HepG2 (cell line): ENCODE measurements at regions not wholly inside any gene's neighbourhood (a gene's known extent, or its start where the extent isn't known, plus 50 kb on each side); places are given as distances from the start of the nearest gene placed in this dataset.

ENCODE experiments used
- ATAC-seq: fragments of 200-7000 bp; cut with Tn5 transposase; 3 replicates; pipeline ENCODE4 v1.9.1; 2020; ENCODE audit warnings: mild to moderate bottlenecking, moderate library complexity
- BruUV-seq: library from RNA; stranded (reverse); fragments of 400-500 nt; replicated peaks from 2 replicates; lab custom pipeline; 2021; lab: Mats Ljungman, UMichigan
- CTCF ChIA-PET: fragments of 300-600 bp; formaldehyde crosslinking; extraction: SDS; loops from one replicate; lab custom pipeline; 2021; ENCODE audit warnings: low total read pairs, inconsistent platforms, low intra/inter-chr PET ratio; lab: Yijun Ruan, JAX
- POLR2A ChIA-PET: fragments of 350-600 bp; sonication (Branson Sonifier 250); formaldehyde crosslinking; loops from one replicate; lab custom pipeline; 2020; ENCODE audit warnings: antibody characterized with exemption, inconsistent platforms; lab: Yijun Ruan, JAX
- DNase-seq: peaks from one replicate; pipeline ENCODE4 v3.0.0-alpha.2; 2015; ENCODE audit warnings: low spot score
- FAIRE-seq: peaks from 3 replicates; lab custom pipeline; 2011; peaks lifted over from hg19 to GRCh38; lab: Jason Lieb, UNC
- H2AFZ ChIP-seq: one replicate; pipeline ENCODE4 v1.6.1; 2011; ENCODE audit warnings: low read length, inconsistent platforms
- H3K27ac ChIP-seq: fragments of 300-600 bp; 3 replicates; pipeline ENCODE4 v1.8.0; 2011; ENCODE audit warnings: mixed run types, mild to moderate bottlenecking, mixed read lengths, low read length, inconsistent platforms; ENCODE audit not compliant: insufficient read depth; ENCODE audit errors: extremely low read length
- H3K27me3 ChIP-seq, 2 experiments: fragments of 200-600 bp in 1 of 2; 2 replicates in 1 of 2; 3 replicates in 1 of 2; pipeline versions ENCODE4 v1.6.0 to v1.8.0; 2011; ENCODE audit warnings: low read length in 2 of 2, mild to moderate bottlenecking in 2 of 2, moderate library complexity in 2 of 2, inconsistent platforms in 1 of 2; ENCODE audit not compliant: insufficient read depth in 2 of 2, control insufficient read depth in 1 of 2
- H3K36me3 ChIP-seq, 2 experiments: fragments of 200-600 bp in 1 of 2; replicated peaks in 1 of 2; 2 replicates in 1 of 2; 3 replicates in 1 of 2; pipeline versions ENCODE4 v1.5.1 to v1.8.0; 2011; ENCODE audit warnings: low read length in 2 of 2, inconsistent platforms in 1 of 2; ENCODE audit not compliant: insufficient read depth in 2 of 2, control insufficient read depth in 1 of 2
- H3K4me1 ChIP-seq: 2 replicates; pipeline ENCODE4 v1.5.1; 2012; ENCODE audit warnings: low read length, inconsistent platforms; ENCODE audit not compliant: insufficient read depth
- H3K4me2 ChIP-seq: 2 replicates; pipeline ENCODE4 v1.6.0; 2011; ENCODE audit warnings: low read depth, low read length, inconsistent platforms
- H3K4me3 ChIP-seq, 3 experiments: fragments of 200-600 bp in 1 of 3; sonication (generic), shearing (Covaris generic) in 1 of 3; replicated peaks in 1 of 3; 2 replicates each; pipeline ENCODE4 v1.5.1; 2011 to 2016; ENCODE audit warnings: low read length in 3 of 3, inconsistent platforms in 2 of 3, low read depth in 2 of 3, mild to moderate bottlenecking in 2 of 3, control low read depth in 1 of 3, mixed read lengths in 1 of 3; ENCODE audit not compliant: insufficient read depth in 1 of 3
- H3K79me2 ChIP-seq: one replicate; pipeline ENCODE4 v1.6.1; 2011; ENCODE audit warnings: low read length, inconsistent platforms; ENCODE audit not compliant: insufficient read depth
- H3K9ac ChIP-seq: 2 replicates; pipeline ENCODE4 v1.6.0; 2011; ENCODE audit warnings: mild to moderate bottlenecking, low read depth, low read length, inconsistent platforms; ENCODE audit not compliant: insufficient read depth
- H3K9me3 ChIP-seq: 2 replicates; pipeline ENCODE4 v1.5.1; 2012; ENCODE audit warnings: mild to moderate bottlenecking, low read length
- H4K20me1 ChIP-seq: 2 replicates; pipeline ENCODE4 v1.6.0; 2011; ENCODE audit warnings: inconsistent platforms, mild to moderate bottlenecking, low read length, moderate library complexity; ENCODE audit not compliant: insufficient read depth
- ATF2 ChIP-seq: sonication (generic); formaldehyde crosslinking; IDR thresholded peaks from 2 replicates; pipeline ENCODE4 v1.4.0; 2020; ENCODE audit warnings: missing genetic modification reagents
- BCLAF1 ChIP-seq: fragments of 450-650 bp; IDR thresholded peaks from 2 replicates; pipeline ENCODE4 v1.6.1; 2017; ENCODE audit warnings: mild to moderate bottlenecking
- DBP ChIP-seq: sonication (generic); formaldehyde crosslinking; IDR thresholded peaks from 2 replicates; pipeline ENCODE4 v1.4.0; 2020; ENCODE audit warnings: missing genetic modification reagents; ENCODE audit errors: not compliant biosample characterization
- FOXO4 ChIP-seq: sonication (generic); formaldehyde crosslinking; conservative IDR thresholded peaks from 2 replicates; pipeline ENCODE4 v1.8.1; 2023; ENCODE audit warnings: missing genetic modification reagents
- KLF6 ChIP-seq: IDR thresholded peaks from 2 replicates; pipeline ENCODE4 v1.8.0; 2016; ENCODE audit warnings: missing biosample characterization, missing genetic modification reagents
- MEF2D ChIP-seq: sonication (generic); formaldehyde crosslinking; IDR thresholded peaks from 2 replicates; pipeline ENCODE4 v1.5.1; 2020; ENCODE audit warnings: mild to moderate bottlenecking, missing genetic modification reagents
- RELA ChIP-seq: sonication (generic); formaldehyde crosslinking; IDR thresholded peaks from 2 replicates; pipeline ENCODE4 v1.4.0; 2020; ENCODE audit warnings: missing genetic modification reagents
- SMARCC2 ChIP-seq: fragments of 450-650 bp; IDR thresholded peaks from 2 replicates; pipeline ENCODE4 v1.6.1; 2017; ENCODE audit warnings: antibody characterized with exemption, mild to moderate bottlenecking
- SP4 ChIP-seq: sonication (generic); formaldehyde crosslinking; IDR thresholded peaks from 2 replicates; pipeline ENCODE4 v1.8.1; 2023; ENCODE audit warnings: mild to moderate bottlenecking, missing genetic modification reagents
- ZFP41 ChIP-seq: sonication (generic); formaldehyde crosslinking; IDR thresholded peaks from 2 replicates; pipeline ENCODE4 v1.4.0; 2020; ENCODE audit warnings: mild to moderate bottlenecking, missing genetic modification reagents, borderline replicate concordance
- ZHX2 ChIP-seq, 2 experiments: sonication (generic) in 1 of 2; formaldehyde crosslinking in 1 of 2; IDR thresholded peaks; 2 replicates each; pipeline versions ENCODE4 v1.6.1 to v1.9.0; 2014 to 2022; ENCODE audit warnings: antibody characterized with exemption in 1 of 2, borderline replicate concordance in 1 of 2, inconsistent platforms in 1 of 2, low read depth in 1 of 2, missing genetic modification reagents in 1 of 2
- ZNF432 ChIP-seq: sonication (generic); formaldehyde crosslinking; IDR thresholded peaks from 2 replicates; pipeline ENCODE4 v1.5.0; 2020; ENCODE audit warnings: missing genetic modification reagents, mild to moderate bottlenecking, borderline replicate concordance
- WGBS: methylation state at CpG from one replicate; pipeline ENCODE4 v1.1.6; 2017; ENCODE audit warnings: low lambda C conversion rate; 5-methylcytosine and 5-hydroxymethylcytosine counted together
- in situ Hi-C: cut with HindIII; loops from 2 replicates; pipeline ENCODE4 v1.10.0; 2017; ENCODE audit warnings: low pct_unique_long_range_greater_than_20kb; ENCODE audit not compliant: extremely low pct_ligation_motif_present
- intact Hi-C: fragments of 100-400 bp; cut with micrococcal nuclease; formaldehyde crosslinking; loops from one replicate; pipeline ENCODE4 v1.10.0; 2022; ENCODE audit not compliant: unreplicated experiment

- WGBS, result 7% methylated on average over 2 of the region's 2 CpGs
- CTCF ChIA-PET, result no interaction called here
- ATAC-seq, result no peak
- no peak for TF ChIP-seq BCLAF1
- TF ChIP-seq DBP, result no peak
- no peak for TF ChIP-seq MEF2D (CRISPR knock-in tag)
- no peak for TF ChIP-seq KLF6 (CRISPR knock-in tag)
- TF ChIP-seq ZHX2 (IDR thresholded peaks at IDR 0.05; ENCODE audit: low read depth), result no peak
- no peak for TF ChIP-seq ZHX2 (CRISPR knock-in tag; IDR thresholded peaks at IDR 0.05; ENCODE audit: borderline replicate concordance)
- TF ChIP-seq ZNF432, result no peak
- TF ChIP-seq FOXO4, result no peak
- no peak for TF ChIP-seq RELA (CRISPR knock-in tag)
- TF ChIP-seq ATF2, result no peak
- TF ChIP-seq SMARCC2, result no peak
- no peak for TF ChIP-seq ZFP41 (CRISPR knock-in tag)
- no peak for TF ChIP-seq SP4 (CRISPR knock-in tag)
These were observed 506.2 kb downstream of the GABRG2 start for GRCh38 chr5:162573758-162574157.

More at GRCh38 chr5:162573758-162574157, 506.2 kb downstream of the GABRG2 start:
- Histone ChIP-seq H3K9me3 (peaks cover 69% of the 10 kb centered on the region), H3K27ac (no peak overlapping the region), H2AFZ (no peak overlapping the region), H3K9ac (no peak overlapping the region), H3K4me2 (no peak overlapping the region), H3K4me3 (no peak overlapping the region), H4K20me1 (no peaks in the 10 kb centered on the region), H3K79me2 (no peaks in the 10 kb centered on the region), H3K27me3 (no peaks in the 10 kb centered on the region), H3K36me3 (no peaks in the 10 kb centered on the region), H3K4me1 (no peaks in the 10 kb centered on the region)
- POLR2A ChIA-PET, result no interaction called here
- FAIRE-seq (no peak), DNase-seq (no peak)
- in situ Hi-C loops (no loop called here), intact Hi-C loops (no loop called here)
- BruUV-seq, result no TSS peak
